IPS-NIHi7 (cell line): ENCODE measurements at regions not wholly inside any gene's neighbourhood (a gene's known extent, or its start where the extent isn't known, plus 50 kb on each side); places are given as distances from the start of the nearest gene placed in this dataset.
"Not testable (repeated sequence)": the region's sequence is repeated elsewhere in the genome, so short reads cannot be mapped to it uniquely, and the experiment has no call there.

Source experiments
- DNase-seq: peaks from one replicate; pipeline ENCODE4 v3.0.0; 2012; ENCODE audit warnings: mixed read lengths; ENCODE audit errors: extremely low spot score

GRCh38 chr2:5145801-5146200 lies 546.4 kb upstream of the SOX11 start:
- no peak for DNase-seq

GRCh38 chr2:5148392-5149085 lies 543.6 kb upstream of the SOX11 start:
- DNase-seq = no peak

GRCh38 chr2:5150871-5151270 lies 541.3 kb upstream of the SOX11 start:
- DNase-seq = no peak

GRCh38 chr2:5164776-5165525 lies 527.2 kb upstream of the SOX11 start:
- DNase-seq = no peak

- DNase-seq = no peak
Measured at GRCh38 chr2:5172923-5173322, 519.3 kb upstream of the SOX11 start.

GRCh38 chr2:5173876-5174535 lies 518.2 kb upstream of the SOX11 start:
- no peak for DNase-seq

GRCh38 chr2:5175231-5175630 lies 517.0 kb upstream of the SOX11 start:
- DNase-seq = no peak

- DNase-seq = no peak
Measured at GRCh38 chr2:5176764-5177163, 515.4 kb upstream of the SOX11 start.

GRCh38 chr2:5183031-5183430 lies 509.2 kb upstream of the SOX11 start:
- DNase-seq = no peak

- DNase-seq = no peak
Measured at GRCh38 chr2:5187283-5187682, 504.9 kb upstream of the SOX11 start.

- no peak for DNase-seq
Measured at GRCh38 chr2:5188636-5189035, 503.5 kb upstream of the SOX11 start.

GRCh38 chr2:5190023-5190422 lies 502.2 kb upstream of the SOX11 start:
- no peak for DNase-seq

- no peak for DNase-seq
Measured at GRCh38 chr2:5195636-5196035, 496.5 kb upstream of the SOX11 start.

- DNase-seq = no peak
Measured at GRCh38 chr2:5203134-5203755, 488.9 kb upstream of the SOX11 start.

- not testable (repeated sequence) for DNase-seq
Measured at GRCh38 chr2:5206742-5207141, 485.4 kb upstream of the SOX11 start.

- no peak for DNase-seq
Measured at GRCh38 chr2:5215989-5216607, 476.1 kb upstream of the SOX11 start.

- DNase-seq = no peak
Measured at GRCh38 chr2:5227062-5227699, 465.0 kb upstream of the SOX11 start.

- DNase-seq = no peak
Measured at GRCh38 chr2:5229574-5229973, 462.6 kb upstream of the SOX11 start.

- no peak for DNase-seq
Measured at GRCh38 chr2:5230444-5230843, 461.7 kb upstream of the SOX11 start.

GRCh38 chr2:5230855-5231254 lies 461.3 kb upstream of the SOX11 start:
- DNase-seq = no peak

GRCh38 chr2:5231287-5231686 lies 460.9 kb upstream of the SOX11 start:
- no peak for DNase-seq

- no peak for DNase-seq
Measured at GRCh38 chr2:5234563-5234962, 457.6 kb upstream of the SOX11 start.
